ENCODE measurements at regions not wholly inside any gene's neighbourhood (a gene's known extent, or its start where the extent isn't known, plus 50 kb on each side); places are given as distances from the start of the nearest gene placed in this dataset.
A peak's percentile ranks its signal among the peaks of the same experiment; 100 is the strongest.

DNA sequence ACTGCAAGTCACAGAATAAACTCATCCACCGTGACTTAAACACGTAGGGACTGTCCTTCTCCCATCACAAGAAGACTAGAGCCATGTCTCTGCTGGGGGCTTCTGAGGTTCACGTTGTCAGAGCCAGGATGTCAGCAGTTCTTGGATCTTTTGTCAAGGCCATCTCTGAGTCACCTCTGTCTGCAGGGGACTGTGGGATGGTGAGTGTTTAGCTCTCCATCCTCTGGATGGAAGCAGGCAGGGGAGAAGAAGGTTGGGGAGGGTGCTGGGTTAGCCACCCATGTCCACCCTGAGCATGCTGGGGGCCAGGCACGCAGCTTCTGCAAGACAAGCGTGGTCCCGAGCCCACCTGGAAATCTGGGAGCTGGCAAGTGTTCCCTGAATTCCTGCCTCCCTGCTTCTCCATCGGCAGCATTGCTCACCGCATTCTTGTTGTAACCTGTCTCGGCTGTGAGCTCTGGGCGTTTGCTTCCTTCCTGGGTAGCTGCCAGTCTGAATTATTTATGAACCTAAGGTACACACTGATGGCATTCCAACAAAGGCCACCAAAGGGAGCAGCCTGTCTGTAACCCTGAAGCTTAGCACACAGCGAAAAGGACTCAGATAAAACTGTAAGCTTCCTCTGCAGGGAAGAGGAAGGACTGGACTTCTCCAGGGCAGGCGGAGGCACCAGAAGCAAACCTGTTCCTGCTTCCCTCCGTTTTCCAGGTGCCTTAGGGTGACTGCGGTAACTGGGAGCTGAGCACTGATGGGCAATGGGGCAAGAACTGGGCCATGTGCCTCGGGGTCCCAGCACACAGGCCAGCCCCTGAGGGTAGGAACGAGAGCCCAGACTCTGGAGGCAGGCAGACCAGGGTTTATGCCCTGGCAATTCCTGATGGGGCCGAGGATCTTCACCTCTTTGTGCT lies 88.6 kb downstream of the RIPK4 start (continued):
- TF ChIP-seq, protein P1, sequence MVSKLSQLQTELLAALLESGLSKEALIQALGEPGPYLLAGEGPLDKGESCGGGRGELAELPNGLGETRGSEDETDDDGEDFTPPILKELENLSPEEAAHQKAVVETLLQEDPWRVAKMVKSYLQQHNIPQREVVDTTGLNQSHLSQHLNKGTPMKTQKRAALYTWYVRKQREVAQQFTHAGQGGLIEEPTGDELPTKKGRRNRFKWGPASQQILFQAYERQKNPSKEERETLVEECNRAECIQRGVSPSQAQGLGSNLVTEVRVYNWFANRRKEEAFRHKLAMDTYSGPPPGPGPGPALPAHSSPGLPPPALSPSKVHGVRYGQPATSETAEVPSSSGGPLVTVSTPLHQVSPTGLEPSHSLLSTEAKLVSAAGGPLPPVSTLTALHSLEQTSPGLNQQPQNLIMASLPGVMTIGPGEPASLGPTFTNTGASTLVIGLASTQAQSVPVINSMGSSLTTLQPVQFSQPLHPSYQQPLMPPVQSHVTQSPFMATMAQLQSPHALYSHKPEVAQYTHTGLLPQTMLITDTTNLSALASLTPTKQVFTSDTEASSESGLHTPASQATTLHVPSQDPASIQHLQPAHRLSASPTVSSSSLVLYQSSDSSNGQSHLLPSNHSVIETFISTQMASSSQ (IDR thresholded peaks at IDR 0.05; ENCODE audit: low read depth), result no peak
- TF ChIP-seq, protein P1 (CRISPR knock-in tag; IDR thresholded peaks at IDR 0.05; ENCODE audit: borderline replicate concordance), result peak; percentile 3; the same call in 1 of the 2 replicates
- TF ChIP-seq SMAD1 (CRISPR knock-in tag; IDR thresholded peaks at IDR 0.05; ENCODE audit: borderline replicate concordance, low read depth) (0 out of 2 replicates have a peak, but pooled peaks have one; percentile 20), SNRNP70 (IDR thresholded peaks at IDR 0.05; ENCODE audit: low read depth, low read length) (no peak), BORCS8-MEF2B (CRISPR knock-in tag; IDR thresholded peaks at IDR 0.05) (peak; percentile 53; the same call in 1 of the 2 replicates), NR2F6 (IDR thresholded peaks at IDR 0.05) (no peak), NR2F6 (CRISPR knock-in tag; IDR thresholded peaks at IDR 0.05) (no peak), MYC (CRISPR knock-in tag; IDR thresholded peaks at IDR 0.05; ENCODE audit: borderline replicate concordance) (peak; percentile 12; the same call in 1 of the 2 replicates), RXRA (CRISPR knock-in tag; IDR thresholded peaks at IDR 0.05) (peak; percentile 64), KDM5B (CRISPR knock-in tag; IDR thresholded peaks at IDR 0.05; ENCODE audit: borderline replicate concordance) (peak; percentile 17; the same call in 1 of the 2 replicates), SRSF1 (optimal IDR thresholded peaks at IDR 0.05; ENCODE audit: low read depth, low read length) (no peak), ZNF589 (CRISPR knock-in tag; conservative IDR thresholded peaks at IDR 0.05) (0 out of 2 replicates have a peak, but pooled peaks have one; percentile 23), KLF6 (CRISPR knock-in tag; IDR thresholded peaks at IDR 0.05) (no peak), GTF3A (CRISPR knock-in tag; conservative IDR thresholded peaks at IDR 0.05) (no peak)
- TF ChIP-seq, protein P2, sequence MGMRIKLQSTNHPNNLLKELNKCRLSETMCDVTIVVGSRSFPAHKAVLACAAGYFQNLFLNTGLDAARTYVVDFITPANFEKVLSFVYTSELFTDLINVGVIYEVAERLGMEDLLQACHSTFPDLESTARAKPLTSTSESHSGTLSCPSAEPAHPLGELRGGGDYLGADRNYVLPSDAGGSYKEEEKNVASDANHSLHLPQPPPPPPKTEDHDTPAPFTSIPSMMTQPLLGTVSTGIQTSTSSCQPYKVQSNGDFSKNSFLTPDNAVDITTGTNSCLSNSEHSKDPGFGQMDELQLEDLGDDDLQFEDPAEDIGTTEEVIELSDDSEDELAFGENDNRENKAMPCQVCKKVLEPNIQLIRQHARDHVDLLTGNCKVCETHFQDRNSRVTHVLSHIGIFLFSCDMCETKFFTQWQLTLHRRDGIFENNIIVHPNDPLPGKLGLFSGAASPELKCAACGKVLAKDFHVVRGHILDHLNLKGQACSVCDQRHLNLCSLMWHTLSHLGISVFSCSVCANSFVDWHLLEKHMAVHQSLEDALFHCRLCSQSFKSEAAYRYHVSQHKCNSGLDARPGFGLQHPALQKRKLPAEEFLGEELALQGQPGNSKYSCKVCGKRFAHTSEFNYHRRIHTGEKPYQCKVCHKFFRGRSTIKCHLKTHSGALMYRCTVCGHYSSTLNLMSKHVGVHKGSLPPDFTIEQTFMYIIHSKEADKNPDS (CRISPR knock-in tag; IDR thresholded peaks at IDR 0.05), result no peak
- TF ChIP-seq, protein P3, sequence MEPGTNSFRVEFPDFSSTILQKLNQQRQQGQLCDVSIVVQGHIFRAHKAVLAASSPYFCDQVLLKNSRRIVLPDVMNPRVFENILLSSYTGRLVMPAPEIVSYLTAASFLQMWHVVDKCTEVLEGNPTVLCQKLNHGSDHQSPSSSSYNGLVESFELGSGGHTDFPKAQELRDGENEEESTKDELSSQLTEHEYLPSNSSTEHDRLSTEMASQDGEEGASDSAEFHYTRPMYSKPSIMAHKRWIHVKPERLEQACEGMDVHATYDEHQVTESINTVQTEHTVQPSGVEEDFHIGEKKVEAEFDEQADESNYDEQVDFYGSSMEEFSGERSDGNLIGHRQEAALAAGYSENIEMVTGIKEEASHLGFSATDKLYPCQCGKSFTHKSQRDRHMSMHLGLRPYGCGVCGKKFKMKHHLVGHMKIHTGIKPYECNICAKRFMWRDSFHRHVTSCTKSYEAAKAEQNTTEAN (CRISPR knock-in tag; conservative IDR thresholded peaks at IDR 0.05), result no peak
- TF ChIP-seq, protein P4, sequence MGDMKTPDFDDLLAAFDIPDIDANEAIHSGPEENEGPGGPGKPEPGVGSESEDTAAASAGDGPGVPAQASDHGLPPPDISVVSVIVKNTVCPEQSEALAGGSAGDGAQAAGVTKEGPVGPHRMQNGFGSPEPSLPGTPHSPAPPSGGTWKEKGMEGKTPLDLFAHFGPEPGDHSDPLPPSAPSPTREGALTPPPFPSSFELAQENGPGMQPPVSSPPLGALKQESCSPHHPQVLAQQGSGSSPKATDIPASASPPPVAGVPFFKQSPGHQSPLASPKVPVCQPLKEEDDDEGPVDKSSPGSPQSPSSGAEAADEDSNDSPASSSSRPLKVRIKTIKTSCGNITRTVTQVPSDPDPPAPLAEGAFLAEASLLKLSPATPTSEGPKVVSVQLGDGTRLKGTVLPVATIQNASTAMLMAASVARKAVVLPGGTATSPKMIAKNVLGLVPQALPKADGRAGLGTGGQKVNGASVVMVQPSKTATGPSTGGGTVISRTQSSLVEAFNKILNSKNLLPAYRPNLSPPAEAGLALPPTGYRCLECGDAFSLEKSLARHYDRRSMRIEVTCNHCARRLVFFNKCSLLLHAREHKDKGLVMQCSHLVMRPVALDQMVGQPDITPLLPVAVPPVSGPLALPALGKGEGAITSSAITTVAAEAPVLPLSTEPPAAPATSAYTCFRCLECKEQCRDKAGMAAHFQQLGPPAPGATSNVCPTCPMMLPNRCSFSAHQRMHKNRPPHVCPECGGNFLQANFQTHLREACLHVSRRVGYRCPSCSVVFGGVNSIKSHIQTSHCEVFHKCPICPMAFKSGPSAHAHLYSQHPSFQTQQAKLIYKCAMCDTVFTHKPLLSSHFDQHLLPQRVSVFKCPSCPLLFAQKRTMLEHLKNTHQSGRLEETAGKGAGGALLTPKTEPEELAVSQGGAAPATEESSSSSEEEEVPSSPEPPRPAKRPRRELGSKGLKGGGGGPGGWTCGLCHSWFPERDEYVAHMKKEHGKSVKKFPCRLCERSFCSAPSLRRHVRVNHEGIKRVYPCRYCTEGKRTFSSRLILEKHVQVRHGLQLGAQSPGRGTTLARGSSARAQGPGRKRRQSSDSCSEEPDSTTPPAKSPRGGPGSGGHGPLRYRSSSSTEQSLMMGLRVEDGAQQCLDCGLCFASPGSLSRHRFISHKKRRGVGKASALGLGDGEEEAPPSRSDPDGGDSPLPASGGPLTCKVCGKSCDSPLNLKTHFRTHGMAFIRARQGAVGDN (CRISPR knock-in tag; IDR thresholded peaks at IDR 0.05), result peak; percentile 78

Data from HepG2 (cell line).